GM21717 (cell line): ENCODE measurements at regions not wholly inside any gene's neighbourhood (a gene's known extent, or its start where the extent isn't known, plus 50 kb on each side); places are given as distances from the start of the nearest gene placed in this dataset.
"Not testable (repeated sequence)": the region's sequence is repeated elsewhere in the genome, so short reads cannot be mapped to it uniquely, and the experiment has no call there.

Experiments used
- ATAC-seq: cut with Tn5 transposase; IDR thresholded peaks from one replicate; pipeline ENCODE4 v1.9.1; 2021; ENCODE audit warnings: mild to moderate bottlenecking, moderate library complexity; ENCODE audit not compliant: unreplicated experiment

DNA sequence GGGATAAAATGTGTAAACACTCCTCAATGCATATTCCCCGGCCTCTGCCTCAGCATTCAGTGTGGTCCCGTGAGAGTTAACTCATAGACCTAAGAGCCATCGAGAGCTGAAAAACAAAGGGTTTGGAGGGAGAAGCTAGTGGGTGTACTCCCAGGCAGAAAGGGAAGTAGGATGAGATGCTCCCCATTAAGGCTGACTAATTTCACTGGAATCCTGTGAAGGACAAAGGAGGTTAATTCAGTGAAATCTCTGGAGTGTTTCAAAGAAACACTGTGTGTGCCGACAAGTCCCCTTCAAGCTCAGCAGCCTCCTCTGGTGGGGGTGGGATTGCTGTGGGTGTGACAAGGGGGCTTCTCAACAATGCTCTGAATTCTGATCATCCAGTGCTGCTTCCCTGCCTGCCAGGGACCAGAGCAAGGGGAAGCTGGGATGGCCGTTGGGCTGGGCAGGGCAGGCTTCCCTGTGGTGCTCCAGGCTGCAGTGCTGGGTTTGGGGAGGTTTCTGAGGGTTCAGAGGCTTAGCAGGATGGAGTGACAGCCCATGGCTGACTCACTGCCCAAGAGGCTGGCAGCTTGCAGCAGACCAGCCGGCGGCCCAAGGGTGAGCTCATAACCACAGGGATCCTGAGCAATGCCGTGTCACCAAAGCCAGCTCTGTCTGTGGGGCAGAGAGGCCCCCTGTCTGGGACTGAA lies 61.4 kb upstream of the BMAL1 start:
- no peak for ATAC-seq

DNA sequence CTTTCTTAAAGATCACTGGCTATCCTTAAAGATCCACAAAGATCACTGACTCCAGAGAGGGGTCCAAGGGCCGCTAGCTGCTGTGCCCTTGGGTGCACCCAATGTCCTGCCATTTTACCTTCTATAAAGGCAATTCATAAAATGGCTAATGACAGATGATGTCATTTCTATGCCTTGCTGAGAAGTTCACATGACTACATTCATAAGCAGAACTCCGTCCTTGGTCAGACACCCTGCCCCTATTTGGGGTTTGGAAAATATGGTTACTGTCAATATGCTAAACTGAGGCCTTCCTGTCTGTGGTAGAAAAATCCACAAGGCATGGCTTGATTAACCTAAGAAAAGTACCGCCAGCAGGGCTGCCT lies 60.9 kb upstream of the BMAL1 start:
- no peak for ATAC-seq

DNA sequence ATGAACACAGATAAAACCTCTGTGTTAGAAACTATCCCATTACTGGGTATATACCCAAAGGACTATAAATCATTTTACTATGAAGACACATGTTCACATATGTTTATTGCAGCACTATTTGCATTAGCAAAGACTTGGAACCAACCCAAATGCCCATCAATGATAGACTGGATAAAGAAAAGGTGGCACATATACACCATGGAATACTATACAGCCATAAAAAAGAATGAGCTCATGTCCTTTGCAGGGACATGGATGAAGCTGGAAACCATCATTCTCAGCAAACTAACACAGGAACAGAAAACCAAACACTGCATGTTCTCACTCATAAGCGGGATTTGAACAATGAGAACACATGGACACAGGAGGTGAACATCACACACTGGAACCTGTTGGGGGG lies 58.9 kb upstream of the BMAL1 start:
- not testable (repeated sequence) for ATAC-seq

GRCh38 chr11:13220148-13220547 lies 57.4 kb upstream of the BMAL1 start:
- ATAC-seq: no peak

DNA sequence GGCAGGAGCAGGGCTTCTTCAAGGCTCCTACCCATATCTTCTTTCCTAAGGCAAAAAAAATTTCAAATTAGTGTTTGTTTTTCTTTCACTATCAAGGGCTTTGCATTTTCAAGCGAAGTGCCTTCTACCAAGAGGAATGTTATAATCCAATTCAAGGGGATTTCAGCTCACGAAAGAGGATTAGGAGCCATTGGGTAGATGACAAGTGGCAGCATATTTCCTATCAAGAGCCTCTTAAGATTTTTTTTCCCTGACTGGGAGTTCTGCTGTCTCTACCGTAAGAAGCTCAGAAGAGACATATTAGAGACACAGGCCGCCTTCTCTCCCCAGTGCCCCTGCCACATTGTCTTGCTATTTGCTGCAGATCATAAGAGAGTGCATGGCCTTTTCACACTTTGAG lies 55.9 kb upstream of the BMAL1 start:
- no peak for ATAC-seq

- ATAC-seq: no peak
Measured at GRCh38 chr11:13222285-13222684, 55.3 kb upstream of the BMAL1 start.

- no peak for ATAC-seq
Measured at GRCh38 chr11:13223112-13223511, 54.5 kb upstream of the BMAL1 start.

- ATAC-seq: no peak
Measured at GRCh38 chr11:13224324-13224723, 53.3 kb upstream of the BMAL1 start.

- ATAC-seq: no peak
Measured at GRCh38 chr11:13225038-13226001, 52.3 kb upstream of the BMAL1 start.

DNA sequence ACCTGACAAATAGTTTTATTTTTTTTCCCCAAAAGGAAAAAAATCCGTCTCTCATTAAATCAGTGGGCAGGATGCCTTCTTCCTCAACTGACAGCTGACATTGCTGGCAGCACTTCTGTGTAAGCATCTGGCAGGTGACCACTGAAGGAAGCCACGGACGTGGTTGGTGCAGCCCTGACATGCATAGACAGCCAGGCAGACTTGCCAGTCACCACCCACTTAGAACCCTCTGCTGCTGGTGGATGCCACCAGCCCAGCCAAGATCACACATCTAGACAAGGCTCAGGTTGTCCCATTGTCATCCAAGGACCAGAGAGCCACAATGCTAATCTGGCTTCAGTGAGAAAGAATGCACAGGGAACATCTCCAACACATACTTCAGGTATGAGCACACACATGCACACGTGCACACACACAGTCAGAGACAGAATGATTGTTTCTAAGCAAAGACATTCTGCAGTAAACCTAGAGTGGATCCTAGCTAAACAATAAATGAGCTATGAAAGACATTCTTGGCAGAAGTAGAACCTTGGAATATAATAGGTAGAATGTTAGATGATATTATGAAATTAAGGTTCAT lies 49.8 kb upstream of the BMAL1 start:
- ATAC-seq: no peak
